Esophagus (tissue), 2 donors: ENCODE measurements at regions not wholly inside any gene's neighbourhood (a gene's known extent, or its start where the extent isn't known, plus 50 kb on each side); places are given as distances from the start of the nearest gene placed in this dataset.

Source experiments
- H3K27ac ChIP-seq, 2 donors: one replicate each; pipeline ENCODE4 v1.5.1; 2013; ENCODE audit warnings: low read depth in 2 of 2, mild to moderate bottlenecking in 2 of 2, inconsistent platforms in 1 of 2, low read length in 1 of 2, moderate library complexity in 1 of 2
- H3K27me3 ChIP-seq, 2 donors: one replicate each; pipeline ENCODE4 v1.6.1; 2013; ENCODE audit warnings: low read length in 2 of 2, control low read depth in 1 of 2, mild to moderate bottlenecking in 1 of 2; ENCODE audit not compliant: insufficient read depth in 2 of 2, control insufficient read depth in 1 of 2
- H3K36me3 ChIP-seq, 2 donors: one replicate each; pipeline ENCODE4 v1.6.1; 2013; ENCODE audit warnings: low read length in 1 of 2; ENCODE audit not compliant: control insufficient read depth in 2 of 2, insufficient read depth in 2 of 2
- H3K4me1 ChIP-seq, 2 donors: one replicate each; pipeline ENCODE4 v1.6.1; 2013; ENCODE audit warnings: low read length in 1 of 2; ENCODE audit not compliant: control insufficient read depth in 2 of 2, insufficient read depth in 2 of 2
- H3K4me3 ChIP-seq, 2 donors: one replicate each; pipeline ENCODE4 v1.5.1; 2013; ENCODE audit warnings: low read length in 2 of 2, mild to moderate bottlenecking in 2 of 2, low read depth in 1 of 2, moderate library complexity in 1 of 2
- H3K9me3 ChIP-seq, 2 donors: one replicate each; pipeline ENCODE4 v1.6.1; 2013; ENCODE audit warnings: mild to moderate bottlenecking in 2 of 2, low read depth in 1 of 2, low read length in 1 of 2, moderate library complexity in 1 of 2; ENCODE audit not compliant: control insufficient read depth in 2 of 2, insufficient read depth in 1 of 2
- WGBS, 2 donors: extraction: QIAGEN DNeasy Blood & Tissue Kit; methylation state at CpG; one replicate each; pipeline ENCODE4 v1.1.7; 2013; 5-methylcytosine and 5-hydroxymethylcytosine counted together
- donor health status: healthy with polysubstance abuse.
- donor health status: Bipolar disorder and iron deficiency.

DNA sequence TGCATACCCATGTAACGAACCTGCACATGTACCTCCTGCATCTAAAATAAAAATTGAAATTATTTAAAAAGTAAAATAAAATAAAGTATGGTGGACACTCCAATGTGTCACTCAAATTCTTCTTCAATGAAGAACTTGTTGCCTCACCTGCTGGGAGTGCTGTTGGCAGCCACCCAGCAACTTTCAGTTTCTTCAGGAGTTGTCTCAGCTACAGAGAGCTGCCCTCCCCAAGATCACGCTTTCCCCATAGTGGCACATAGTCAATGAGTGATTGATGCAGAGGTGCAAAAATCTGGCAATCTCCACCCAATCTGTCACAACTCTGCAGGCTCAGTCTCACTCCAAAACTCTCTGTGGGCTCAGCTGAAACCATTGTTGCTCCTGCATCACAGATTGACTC lies 92.3 kb upstream of the C11orf87 start:
- Histone ChIP-seq H3K36me3 (no peaks in the 10 kb centered on the region), H3K27ac (no peak overlapping the region), H3K4me1 (no peaks in the 10 kb centered on the region), H3K9me3 (no peaks in the 10 kb centered on the region), H3K27me3 (no peaks in the 10 kb centered on the region), H3K4me3 (no peak overlapping the region)
- 78 to 83% methylated on average over 2 of the region's 2 CpGs for WGBS, 2 donors

DNA sequence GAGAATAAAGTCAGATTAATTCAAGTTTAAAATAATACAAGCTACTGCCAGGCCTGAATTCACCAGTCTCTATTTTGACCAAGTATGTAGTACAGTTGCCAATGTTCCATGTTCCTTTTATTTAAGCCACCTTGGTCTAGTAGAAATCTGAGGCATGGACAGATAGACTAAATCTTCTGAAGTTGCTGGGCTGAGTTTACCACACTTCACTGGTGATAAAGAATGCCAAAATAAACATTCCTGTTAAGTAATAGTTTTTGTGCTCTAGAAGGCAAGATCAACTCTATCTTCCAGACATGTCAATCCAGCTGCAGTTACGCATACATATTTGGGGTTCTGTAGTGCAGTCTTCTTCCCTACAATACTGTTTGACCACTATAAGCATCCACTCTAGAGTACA lies 83.9 kb upstream of the C11orf87 start:
- no peaks in the 10 kb centered on the region for H3K27me3 ChIP-seq
- H3K9me3 ChIP-seq: no peaks in the 10 kb centered on the region
- H3K4me1 ChIP-seq: no peaks in the 10 kb centered on the region
- no peak overlapping the region for H3K4me3 ChIP-seq
- 65 to 81% methylated on average over 1 of the region's 1 CpG for WGBS, 2 donors
- H3K36me3 ChIP-seq: no peaks in the 10 kb centered on the region
- H3K27ac ChIP-seq: no peak overlapping the region

GRCh38 chr11:109342261-109342660 lies 79.7 kb upstream of the C11orf87 start:
- Histone ChIP-seq H3K9me3 (no peaks in the 10 kb centered on the region), H3K36me3 (no peaks in the 10 kb centered on the region), H3K4me3 (no peak overlapping the region), H3K27ac (no peak overlapping the region), H3K4me1 (no peaks in the 10 kb centered on the region), H3K27me3 (no peaks in the 10 kb centered on the region)
- 62 to 73% methylated on average over 2 of the region's 2 CpGs for whole genome bisulfite sequencing, 2 donors

- H3K27me3 ChIP-seq: no peaks in the 10 kb centered on the region
- no peaks in the 10 kb centered on the region for H3K9me3 ChIP-seq
- no peak overlapping the region for H3K4me3 ChIP-seq
- 48 to 63% methylated on average over 3 of the region's 3 CpGs for WGBS, 2 donors
- no peaks in the 10 kb centered on the region for H3K4me1 ChIP-seq
- H3K36me3 ChIP-seq: no peaks in the 10 kb centered on the region
- H3K27ac ChIP-seq: no peak overlapping the region
Observed at GRCh38 chr11:109343242-109343641, 78.7 kb upstream of the C11orf87 start.

DNA sequence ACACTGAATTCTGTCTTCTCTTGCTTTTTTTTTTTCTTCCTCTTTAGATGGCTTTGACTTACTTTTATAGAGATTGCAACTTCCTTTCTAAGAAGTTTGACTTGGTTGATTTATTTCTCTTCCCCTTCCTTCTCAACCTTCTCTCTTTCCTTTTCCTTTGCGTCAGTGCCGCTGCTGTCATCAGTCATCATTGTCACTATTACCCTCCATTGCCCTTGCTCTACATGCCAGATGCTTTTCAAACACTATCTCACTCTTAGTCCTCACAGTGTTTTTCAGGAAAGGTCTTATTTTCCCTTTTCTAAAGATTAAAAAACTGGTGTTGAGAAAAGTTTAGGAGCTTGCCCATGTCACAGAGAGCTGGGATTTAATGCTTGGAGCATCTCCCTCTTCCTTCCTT lies 74.7 kb upstream of the C11orf87 start:
- WGBS, 2 donors: 55 to 65% methylated on average over 2 of the region's 2 CpGs
- Histone ChIP-seq H3K4me1 (no peaks in the 10 kb centered on the region), H3K36me3 (no peaks in the 10 kb centered on the region), H3K9me3 (no peaks in the 10 kb centered on the region), H3K4me3 (no peak overlapping the region), H3K27ac (no peak overlapping the region), H3K27me3 (no peaks in the 10 kb centered on the region)

DNA sequence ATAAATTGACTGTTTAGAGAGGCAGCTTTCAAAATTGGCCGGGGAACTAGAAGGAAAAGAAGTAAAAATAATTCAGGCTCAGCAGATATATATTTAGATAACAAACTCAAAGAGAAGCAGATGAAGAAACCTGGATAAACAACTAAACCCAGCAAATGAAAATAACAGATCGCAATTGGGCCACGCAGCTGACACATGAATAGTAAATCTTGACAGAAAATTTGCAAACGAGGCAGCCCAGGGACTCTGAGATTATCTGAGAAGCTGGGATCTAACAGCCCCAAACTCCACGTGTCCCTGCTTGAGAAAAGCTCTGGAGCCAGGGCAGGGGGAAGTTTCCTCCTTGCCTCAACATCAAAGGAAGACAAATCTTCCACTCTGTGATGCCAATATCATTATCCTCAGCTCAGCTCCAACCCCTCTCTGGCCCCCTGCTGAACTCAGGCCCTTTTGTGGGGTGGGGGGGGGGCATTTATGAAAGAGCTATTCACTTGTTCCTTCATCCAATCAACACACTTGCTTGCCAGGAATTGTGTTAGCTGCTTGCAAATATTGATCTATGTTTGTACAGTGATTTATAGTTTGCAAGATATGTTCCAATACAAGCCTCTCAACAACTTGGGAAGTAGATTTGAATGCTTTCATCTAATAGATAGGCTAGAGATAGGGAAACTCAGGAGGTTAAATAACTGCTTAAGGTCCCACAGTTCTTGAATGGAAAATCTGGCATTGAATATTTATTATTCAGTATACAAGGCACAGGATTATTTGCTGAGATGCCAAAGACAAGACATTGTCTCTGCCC lies 72.5 kb upstream of the C11orf87 start:
- Histone ChIP-seq H3K27me3 (no peaks in the 10 kb centered on the region), H3K4me3 (no peak overlapping the region), H3K9me3 (no peaks in the 10 kb centered on the region), H3K36me3 (no peaks in the 10 kb centered on the region), H3K27ac (no peak overlapping the region), H3K4me1 (no peaks in the 10 kb centered on the region)
- 55% methylated on average over 5 of the region's 5 CpGs for WGBS, 2 donors

GRCh38 chr11:109350091-109350490 lies 71.9 kb upstream of the C11orf87 start:
- no peaks in the 10 kb centered on the region for H3K36me3 ChIP-seq
- 79 to 90% methylated on average over 3 of the region's 3 CpGs for WGBS, 2 donors
- no peaks in the 10 kb centered on the region for H3K4me1 ChIP-seq
- H3K27ac ChIP-seq: no peak overlapping the region
- no peaks in the 10 kb centered on the region for H3K9me3 ChIP-seq
- no peaks in the 10 kb centered on the region for H3K27me3 ChIP-seq
- H3K4me3 ChIP-seq: no peak overlapping the region

DNA sequence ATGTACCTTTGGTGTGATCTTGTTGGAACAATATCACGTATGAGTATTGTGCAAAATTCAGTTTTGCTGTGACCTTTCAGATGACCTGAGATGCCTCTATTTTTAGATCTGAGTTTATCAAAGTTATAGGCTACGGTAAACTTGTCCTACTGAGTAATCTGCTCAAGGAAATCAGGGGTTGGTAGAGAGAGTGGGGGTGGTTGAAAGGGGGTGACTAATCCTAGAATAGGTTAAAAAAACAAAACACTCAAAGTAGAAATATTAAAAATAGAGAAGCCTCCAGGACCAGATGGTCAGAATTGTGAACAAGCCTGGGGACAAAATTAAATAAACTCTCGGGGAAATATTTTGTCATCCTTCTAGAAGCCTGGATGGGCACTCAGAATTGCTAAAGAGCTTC lies 59.9 kb upstream of the C11orf87 start:
- Histone ChIP-seq H3K9me3 (no peaks in the 10 kb centered on the region), H3K4me3 (no peak overlapping the region), H3K27me3 (no peaks in the 10 kb centered on the region), H3K4me1 (no peaks in the 10 kb centered on the region), H3K36me3 (no peaks in the 10 kb centered on the region), H3K27ac (no peak overlapping the region)
- 59 to 60% methylated on average over 3 of the region's 3 CpGs for WGBS, 2 donors

DNA sequence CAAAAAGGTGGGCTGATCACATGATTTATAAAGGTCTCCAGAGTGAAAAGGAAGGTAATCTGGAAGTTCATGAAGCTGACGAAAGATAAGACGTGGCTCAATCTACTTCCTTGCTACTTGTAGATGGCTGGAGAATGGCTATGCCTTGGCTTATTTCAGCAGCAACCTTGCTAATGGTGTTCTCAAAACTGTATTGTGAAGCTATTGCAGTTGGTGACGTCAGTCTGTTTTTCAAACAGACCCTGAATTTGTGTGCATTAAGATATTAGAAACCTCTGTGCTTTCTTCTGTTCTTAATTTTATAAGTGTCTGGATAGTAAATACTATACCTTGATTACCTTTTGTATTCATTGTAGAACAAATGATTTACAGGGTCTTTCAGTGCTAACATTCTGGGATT lies 58.3 kb upstream of the C11orf87 start:
- no peak overlapping the region for H3K27ac ChIP-seq
- WGBS, 2 donors: 81 to 88% methylated on average over 3 of the region's 3 CpGs
- H3K4me3 ChIP-seq: no peak overlapping the region
- H3K4me1 ChIP-seq: no peaks in the 10 kb centered on the region
- H3K36me3 ChIP-seq: no peaks in the 10 kb centered on the region
- no peaks in the 10 kb centered on the region for H3K9me3 ChIP-seq
- no peaks in the 10 kb centered on the region for H3K27me3 ChIP-seq

- Histone ChIP-seq H3K4me3 (no peak overlapping the region), H3K9me3 (no peaks in the 10 kb centered on the region), H3K27me3 (no peaks in the 10 kb centered on the region), H3K36me3 (no peaks in the 10 kb centered on the region), H3K27ac (no peak overlapping the region), H3K4me1 (no peaks in the 10 kb centered on the region)
- 78 to 79% methylated on average over 4 of the region's 4 CpGs for WGBS, 2 donors
Observed at GRCh38 chr11:109364851-109365250, 57.1 kb upstream of the C11orf87 start.
